DOHH2 (cell line): ENCODE measurements at regions not wholly inside any gene's neighbourhood (a gene's known extent, or its start where the extent isn't known, plus 50 kb on each side); places are given as distances from the start of the nearest gene placed in this dataset.

Experiments used
- EZH2phosphoT487 ChIP-seq: fragments of 200-600 bp; sonication (generic); IDR thresholded peaks from 2 replicates; pipeline ENCODE4 v1.6.1; 2017; ENCODE audit warnings: borderline replicate concordance, mild to moderate bottlenecking, antibody characterized with exemption, low read length, moderate library complexity, mixed read lengths
- TF ChIP-seq, protein P1 (sequence below): fragments of 200-600 bp; sonication (generic); IDR thresholded peaks from one replicate; pipeline ENCODE4 v1.5.1; 2014; ENCODE audit warnings: antibody characterized with exemption, mild to moderate bottlenecking, low read depth, low read length; ENCODE audit not compliant: poor library complexity, severe bottlenecking

GRCh38 chr5:141786700-141787099 is 91.5 kb downstream of the PCDH1 start:
- TF ChIP-seq, protein P1, sequence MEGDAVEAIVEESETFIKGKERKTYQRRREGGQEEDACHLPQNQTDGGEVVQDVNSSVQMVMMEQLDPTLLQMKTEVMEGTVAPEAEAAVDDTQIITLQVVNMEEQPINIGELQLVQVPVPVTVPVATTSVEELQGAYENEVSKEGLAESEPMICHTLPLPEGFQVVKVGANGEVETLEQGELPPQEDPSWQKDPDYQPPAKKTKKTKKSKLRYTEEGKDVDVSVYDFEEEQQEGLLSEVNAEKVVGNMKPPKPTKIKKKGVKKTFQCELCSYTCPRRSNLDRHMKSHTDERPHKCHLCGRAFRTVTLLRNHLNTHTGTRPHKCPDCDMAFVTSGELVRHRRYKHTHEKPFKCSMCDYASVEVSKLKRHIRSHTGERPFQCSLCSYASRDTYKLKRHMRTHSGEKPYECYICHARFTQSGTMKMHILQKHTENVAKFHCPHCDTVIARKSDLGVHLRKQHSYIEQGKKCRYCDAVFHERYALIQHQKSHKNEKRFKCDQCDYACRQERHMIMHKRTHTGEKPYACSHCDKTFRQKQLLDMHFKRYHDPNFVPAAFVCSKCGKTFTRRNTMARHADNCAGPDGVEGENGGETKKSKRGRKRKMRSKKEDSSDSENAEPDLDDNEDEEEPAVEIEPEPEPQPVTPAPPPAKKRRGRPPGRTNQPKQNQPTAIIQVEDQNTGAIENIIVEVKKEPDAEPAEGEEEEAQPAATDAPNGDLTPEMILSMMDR: no peak
- no peak for TF ChIP-seq EZH2phosphoT487
